IPS DF 19.7 (cell line): ENCODE measurements at regions not wholly inside any gene's neighbourhood (a gene's known extent, or its start where the extent isn't known, plus 50 kb on each side); places are given as distances from the start of the nearest gene placed in this dataset.
A peak's percentile ranks its signal among the peaks of the same experiment; 100 is the strongest.

Experiments
- DNase-seq: peaks from one replicate; pipeline ENCODE4 v3.0.0-alpha.2; 2013; ENCODE audit warnings: low read depth, low spot score

DNA sequence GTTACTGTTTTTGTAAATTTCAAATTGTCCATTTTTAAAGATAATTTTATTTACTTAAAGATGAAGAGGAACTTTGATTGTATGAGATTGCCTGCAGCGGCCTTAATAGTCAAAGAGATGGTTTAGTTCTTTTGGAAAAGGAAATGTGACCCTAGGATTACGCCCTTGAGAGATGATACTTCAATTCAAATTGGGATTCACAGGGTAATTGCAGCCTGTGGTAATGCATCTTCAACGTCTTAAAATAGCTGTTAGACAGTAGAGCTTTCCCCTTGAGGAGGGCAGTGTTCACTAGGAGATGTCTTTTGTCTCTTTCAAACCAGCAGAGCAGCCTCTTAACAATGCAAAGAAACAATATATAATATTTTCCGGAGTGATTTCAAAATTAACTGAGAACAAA is 127.1 kb downstream of the TAF11L14 start:
- no peak for DNase-seq

DNA sequence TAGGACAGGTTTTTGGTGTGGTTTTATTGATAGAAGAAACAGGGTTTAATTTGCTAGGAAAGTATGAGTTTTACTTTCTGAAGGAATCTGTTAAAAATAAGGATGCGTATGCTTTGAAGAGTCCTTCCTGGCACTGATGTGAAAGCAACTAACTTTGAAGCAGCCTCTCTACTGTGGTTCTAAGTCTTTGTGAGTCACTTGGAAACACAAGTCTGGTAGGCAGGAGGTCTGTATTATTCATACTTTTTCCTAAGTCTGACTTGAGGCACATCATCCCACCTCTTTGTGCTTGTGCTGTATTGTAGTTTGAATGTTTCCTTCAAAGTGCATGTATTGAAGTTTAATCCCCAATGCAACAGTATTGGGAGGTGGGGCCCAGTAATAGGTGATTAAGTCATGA is 129.0 kb downstream of the TAF11L14 start:
- no peak for DNase-seq

DNA sequence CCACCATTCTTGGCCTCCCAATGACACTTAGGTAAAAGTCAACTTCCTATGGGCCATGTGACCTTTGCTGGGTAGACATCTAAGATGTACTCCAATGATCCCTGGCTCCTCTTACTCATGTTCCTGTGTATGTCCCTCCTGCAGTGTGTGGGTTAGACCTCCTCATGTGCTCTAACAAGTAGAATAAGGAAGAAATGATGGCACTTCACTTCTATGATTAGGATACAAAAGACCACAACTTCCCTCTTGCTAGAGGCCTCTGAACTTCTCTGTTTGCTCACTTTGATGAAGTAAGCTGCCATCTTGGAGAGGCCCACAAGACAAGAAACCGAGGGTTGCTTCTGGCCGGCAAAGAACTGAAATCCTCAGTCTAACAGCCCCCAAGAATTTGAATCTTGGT is 131.8 kb downstream of the TAF11L14 start:
- DNase-seq: no peak

DNA sequence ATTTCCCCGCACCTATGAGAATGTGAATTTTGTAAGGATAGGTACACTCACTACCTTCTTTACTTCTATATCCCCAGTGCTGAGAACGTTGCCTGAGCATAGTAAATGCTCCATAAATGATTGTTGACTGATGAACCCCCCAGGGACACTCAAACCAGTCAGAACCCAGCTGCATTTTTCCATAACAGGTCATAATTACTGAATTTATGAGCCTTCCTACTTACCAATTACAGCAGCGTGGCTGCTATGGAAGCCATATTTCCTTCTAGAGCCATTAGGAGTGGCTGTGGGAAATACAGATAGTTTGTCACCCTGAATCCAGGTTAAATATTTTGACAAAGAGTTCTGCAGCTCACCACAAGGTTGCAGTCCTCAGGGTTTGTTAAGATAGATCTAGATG is 135.0 kb downstream of the TAF11L14 start:
- DNase-seq: no peak

DNA sequence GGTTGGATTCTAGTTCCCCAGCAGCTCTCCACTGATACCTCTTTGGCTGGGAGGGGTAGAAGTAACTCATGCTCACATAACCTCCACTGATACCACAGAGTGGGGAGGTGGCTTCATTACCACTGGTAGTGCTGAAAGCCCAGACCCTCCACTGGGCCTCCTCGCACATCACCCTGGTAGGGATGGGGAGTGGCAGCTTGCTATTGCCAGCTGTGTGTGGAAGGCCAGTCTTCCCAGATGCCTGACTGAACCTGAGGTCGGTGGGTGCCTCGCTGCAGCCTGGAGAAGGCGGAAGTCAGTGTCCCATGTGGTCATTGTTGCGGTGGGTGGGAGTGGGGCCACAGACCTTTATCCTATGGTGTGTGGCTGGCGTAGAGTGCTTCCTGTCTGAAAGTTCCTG is 138.0 kb downstream of the TAF11L14 start:
- no peak for DNase-seq

DNA sequence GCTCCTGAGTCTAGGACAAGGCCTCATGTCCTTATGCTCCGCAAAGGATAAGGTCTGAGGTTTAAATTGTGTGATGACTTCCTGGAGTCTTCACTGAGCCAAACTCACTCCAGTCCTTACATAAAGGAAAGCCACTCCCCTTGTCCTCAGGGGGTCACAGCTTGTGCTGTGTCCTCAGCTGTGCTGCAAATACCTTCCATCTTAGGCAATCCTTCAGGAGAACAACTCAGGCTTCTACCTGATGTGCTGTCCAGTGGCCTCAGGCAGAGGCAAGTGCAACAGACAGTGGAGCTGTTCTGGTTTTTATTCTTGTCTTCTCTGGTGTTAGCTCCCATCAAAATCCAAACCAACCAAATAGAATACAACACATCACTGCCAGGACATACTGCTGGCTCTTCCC is 151.5 kb downstream of the TAF11L14 start:
- peak; percentile 42 for DNase-seq

DNA sequence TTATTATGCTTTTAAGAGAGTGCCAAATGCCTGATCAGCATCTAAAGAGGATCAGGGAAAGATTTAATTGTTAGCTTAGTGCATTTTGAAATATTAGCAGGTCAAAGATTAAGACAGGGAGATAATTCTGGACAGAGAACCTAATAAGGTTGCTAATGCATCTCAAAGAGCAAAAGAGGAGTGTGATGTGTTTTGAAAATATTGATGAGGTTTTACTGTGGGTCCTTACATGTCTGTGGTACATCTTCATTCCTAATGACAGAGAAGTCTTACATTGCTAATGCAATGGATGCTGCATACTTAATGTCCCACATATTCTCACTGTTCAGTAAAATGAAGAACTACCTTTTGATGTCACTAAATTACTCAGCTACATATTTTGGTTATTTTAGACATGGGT is 154.1 kb downstream of the TAF11L14 start:
- no peak for DNase-seq

DNA sequence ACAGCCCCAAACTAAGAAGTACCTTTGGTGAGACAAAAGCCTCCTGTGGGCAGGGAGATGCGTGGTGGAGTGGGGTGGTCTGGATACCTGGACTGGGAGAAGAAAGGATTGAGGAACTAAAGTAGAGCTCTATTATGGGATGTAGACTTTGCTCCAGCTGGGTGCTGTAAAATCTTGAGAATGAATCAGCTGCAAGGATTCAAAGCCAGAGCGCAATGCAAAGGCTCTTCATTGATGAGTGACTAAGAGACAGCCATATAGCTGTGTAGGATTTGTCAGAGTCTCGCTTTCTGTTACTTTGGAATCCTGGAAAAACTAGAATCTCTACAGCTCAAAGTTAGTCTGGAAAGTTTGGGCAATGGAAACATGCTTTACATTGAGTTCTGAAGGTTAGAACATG is 159.9 kb downstream of the TAF11L14 start:
- no peak for DNase-seq

DNA sequence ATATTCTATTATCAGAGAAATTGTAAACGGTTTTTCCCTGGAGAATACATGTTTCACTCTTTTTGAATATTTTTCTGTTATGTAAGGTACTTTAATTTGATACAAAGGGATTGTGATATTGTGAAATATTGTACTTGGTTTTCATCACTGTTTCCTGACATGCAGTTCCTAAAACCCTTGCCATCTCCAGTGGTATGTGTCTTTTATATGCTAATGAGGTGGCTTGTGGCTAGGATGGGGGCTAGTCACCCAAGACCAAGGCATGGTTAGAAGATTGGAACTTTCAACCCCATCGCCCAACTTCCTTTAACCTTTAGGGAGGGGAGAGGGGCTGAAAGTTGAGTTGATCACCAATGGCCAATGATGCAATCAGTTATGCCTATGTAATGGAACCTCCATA is 160.6 kb downstream of the TAF11L14 start:
- DNase-seq: no peak

DNA sequence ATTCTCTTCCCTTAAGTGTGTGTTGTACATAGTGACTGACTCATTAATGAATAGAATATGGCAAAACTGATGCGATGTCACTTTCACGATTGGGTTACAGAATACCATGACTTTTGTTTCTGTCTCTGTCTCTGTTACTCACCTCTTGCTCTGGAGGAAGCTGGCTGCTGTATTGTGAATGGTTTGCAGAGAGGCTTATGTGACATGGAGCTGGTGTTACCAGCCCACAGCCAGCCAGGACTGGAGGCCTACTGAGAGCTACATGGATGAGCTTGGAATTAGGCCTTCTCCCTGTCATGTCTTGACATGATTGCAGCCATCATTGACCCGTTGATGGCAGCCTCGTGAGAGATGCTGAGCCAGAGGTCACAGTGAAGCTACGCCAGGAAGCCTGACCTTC is 161.9 kb downstream of the TAF11L14 start:
- no peak for DNase-seq

DNA sequence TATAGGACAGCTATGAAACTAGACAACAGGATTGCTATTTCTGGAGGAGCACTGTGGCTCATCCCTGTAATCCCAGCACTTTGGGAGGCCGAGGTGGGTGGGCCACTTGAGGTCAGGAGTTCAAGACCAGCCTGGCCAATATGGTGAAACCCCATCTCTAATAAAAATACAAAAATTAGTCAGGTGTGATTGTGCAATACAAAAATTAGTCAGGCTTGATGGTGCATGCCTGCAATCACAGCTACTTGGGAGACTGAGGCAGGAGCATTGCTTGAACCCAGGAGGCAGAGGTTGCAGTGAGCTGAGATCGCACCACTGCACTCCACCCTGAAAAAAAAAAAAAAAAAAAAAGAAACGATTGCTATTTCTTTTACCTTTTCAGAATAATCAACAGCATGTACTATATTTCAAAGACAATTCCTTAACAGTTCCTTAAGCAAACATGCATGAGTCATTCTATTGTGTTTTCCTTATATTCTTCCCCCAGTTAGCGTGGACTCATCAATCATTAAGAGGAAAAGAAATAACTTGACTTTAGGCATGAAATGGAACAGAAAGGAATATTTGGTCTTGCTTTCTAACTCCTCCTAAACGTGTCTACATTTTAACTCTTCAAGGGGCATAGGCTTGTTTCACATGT is 162.6 kb downstream of the TAF11L14 start:
- no peak for DNase-seq

DNA sequence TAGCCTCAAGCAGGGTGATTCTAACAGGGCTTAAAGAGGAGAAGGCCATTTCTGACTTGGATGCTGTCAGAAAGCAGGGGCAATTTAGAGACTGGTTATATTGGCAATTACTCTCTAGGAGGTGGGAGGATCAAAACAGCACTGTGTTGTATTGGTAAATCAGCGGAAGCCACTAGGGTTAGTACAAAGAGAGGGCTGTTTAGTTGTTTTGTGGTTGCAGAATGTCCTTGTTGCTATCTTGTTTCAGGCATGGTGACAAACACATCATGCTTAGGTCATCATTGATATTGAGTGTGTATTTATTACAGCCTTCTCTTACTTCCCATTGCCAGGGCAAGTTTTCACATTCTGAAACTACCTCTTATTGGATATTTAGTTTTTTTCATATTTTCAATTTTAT is 165.3 kb downstream of the TAF11L14 start:
- no peak for DNase-seq

DNA sequence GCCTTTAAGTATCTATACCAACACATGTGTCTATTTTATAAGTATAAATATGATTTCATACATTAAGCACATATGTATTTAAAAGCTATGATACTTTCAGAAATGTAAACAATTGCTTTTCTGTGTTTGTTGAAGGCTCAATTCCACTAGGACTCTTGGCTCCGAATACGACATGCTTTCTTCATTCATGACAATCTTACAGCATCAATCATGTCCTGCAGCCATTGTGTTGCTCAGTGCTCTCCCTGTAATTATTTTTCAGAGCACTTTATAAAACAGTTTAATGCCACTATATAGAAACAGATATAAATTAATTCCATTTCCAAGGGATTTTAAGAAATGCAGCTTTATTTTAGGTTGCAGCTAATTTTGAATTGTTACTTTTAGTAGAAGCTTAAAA is 167.3 kb downstream of the TAF11L14 start:
- no peak for DNase-seq

DNA sequence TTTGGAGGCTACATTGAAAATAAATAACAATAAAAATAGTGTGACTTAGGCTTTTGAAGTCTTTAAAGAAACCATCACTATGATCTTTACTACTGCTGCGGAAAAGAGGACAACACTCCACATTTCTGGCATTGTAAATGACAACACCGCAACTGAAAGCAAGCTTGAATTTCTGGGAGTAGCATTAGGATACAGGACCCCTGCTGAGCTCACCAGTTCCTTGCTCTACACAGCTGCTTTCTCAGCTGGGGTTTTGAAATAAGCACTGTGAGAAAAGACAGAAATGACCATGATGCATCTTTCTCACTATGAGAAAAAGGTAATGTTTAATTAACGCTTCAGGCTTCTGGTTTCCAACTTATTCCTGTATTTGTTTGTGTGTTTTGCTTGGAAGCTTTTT is 168.0 kb downstream of the TAF11L14 start:
- DNase-seq: no peak

DNA sequence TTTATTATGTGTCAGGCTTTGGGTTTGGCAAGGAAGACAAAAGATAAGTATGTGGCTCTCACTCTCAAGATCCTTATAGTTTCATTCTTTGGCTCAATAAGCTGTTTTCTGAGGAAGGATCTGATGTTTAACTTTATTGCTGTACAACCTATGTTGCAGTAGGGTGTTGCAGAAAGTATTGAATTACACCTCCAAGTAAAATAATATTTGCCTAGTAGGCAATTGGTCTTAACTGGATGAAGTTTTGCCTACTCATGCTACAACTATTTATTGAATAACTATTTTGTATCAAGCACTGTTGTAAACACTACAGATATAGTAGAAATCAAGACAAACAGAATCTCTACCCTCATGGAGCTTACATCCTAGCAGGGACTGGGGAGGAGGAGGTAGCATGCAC is 169.7 kb downstream of the TAF11L14 start:
- DNase-seq: no peak

DNA sequence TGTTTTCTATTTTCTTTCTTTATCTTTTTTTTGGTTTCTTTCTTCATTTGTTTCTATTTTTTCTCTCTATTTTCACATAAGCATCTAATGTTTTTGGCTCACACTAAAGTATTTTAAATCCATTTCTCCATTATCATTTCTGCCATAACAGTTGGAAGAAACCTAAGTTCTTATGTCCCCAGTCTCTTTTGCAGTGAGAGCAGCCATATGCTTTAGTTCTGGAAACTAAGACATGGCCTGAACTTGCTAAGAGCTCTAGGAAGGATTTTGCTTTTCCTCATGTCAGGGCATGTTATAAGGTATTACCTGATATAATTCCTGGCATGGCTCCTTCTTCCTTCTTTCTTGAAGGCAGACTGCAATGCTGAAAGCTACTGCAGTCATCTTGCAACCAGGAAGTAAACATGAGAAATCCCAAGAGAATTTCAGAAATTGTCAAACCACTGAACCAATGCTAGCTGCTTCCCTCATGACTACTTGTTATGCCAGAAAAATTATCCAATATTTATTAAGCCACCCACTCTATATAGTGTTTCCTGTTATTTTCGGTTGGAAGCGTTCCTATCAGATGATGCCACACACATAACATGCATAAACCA is 171.1 kb downstream of the TAF11L14 start:
- no peak for DNase-seq

DNA sequence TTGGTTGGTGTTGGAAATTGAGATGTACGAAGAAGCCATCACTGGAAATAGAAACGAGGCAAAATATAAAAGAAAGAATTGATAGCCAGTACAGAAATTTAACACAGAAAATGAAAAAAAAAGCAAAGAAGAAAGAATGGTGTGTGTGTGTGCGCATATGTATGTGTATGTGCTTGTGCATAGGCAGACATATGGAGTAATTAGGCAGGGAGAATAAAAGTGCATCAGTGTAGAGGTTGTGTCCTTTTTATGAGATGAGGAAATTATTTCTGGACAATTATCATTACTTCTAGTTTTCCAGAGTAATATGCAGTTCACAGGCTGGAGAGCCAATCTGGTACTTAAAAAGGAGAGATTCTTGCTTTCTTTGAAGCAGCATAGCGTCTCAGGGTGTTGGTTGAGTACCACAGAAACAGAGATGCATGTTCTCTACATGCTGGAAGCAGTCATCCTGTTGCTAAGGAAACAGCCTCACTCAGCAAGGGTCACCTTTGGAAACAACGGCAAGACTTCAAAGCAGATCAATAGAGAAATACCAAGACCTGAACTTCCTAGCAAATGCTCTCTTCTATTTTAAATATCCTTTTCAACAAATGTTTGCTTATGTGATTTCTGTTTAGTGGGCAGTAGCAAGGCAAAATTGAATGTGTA is 172.7 kb downstream of the TAF11L14 start:
- no peak for DNase-seq

DNA sequence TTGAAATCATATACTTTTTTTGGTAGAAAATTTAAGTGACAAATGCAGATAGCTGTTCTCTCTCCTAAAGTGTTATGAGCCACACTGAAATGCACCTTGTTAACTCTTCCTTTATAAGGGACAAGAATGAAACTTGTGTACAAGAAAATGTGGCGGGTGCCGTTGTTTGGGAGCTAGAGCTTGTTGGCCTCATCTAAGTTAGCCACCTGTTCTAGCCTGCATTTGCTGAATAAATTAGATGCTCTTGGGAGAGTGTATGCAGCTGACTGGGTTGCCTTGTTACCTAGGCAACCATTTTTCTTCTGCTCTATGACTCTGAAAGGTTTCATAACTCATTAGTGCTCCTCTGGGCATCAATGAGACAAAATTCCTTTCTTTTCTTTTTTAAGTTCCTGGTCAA is 174.3 kb downstream of the TAF11L14 start:
- DNase-seq: no peak

DNA sequence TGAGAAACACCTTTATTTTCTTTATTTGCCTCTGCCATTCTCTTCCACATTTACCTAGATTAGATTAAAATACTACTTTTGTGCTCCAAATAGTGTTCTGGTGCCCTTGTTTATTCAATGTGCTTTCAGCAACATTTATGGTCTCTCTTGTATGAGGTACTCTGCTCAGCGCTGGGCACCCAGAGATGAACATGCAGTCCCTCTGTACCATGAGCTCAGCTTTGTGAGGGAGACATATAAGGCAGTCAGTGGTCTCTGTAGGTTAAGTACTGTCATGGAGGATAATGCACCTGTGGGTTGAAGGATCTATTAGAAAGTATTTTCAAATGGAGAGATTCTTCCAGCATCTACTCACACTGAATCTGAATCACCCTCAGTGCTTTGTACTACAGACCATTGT is 176.5 kb downstream of the TAF11L14 start:
- no peak for DNase-seq

DNA sequence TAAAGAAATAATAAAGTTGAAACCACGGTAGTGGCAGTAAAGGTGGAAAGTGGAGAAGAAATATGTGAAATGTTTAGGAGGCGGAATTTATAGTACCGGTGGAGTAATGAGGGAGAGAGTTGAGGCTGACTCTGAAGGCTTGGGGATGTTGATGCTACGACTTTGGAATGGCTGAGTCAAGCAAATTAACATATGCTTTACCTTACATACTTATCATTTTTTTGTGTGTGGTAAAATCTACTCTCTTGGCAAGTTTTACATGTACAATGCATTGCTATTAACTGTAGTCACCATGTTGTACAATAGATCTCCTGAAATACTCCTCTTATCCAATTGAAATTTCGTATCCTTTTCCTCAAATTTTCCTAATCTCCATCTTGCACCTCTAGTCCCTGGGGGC is 179.0 kb downstream of the TAF11L14 start:
- DNase-seq: no peak

DNA sequence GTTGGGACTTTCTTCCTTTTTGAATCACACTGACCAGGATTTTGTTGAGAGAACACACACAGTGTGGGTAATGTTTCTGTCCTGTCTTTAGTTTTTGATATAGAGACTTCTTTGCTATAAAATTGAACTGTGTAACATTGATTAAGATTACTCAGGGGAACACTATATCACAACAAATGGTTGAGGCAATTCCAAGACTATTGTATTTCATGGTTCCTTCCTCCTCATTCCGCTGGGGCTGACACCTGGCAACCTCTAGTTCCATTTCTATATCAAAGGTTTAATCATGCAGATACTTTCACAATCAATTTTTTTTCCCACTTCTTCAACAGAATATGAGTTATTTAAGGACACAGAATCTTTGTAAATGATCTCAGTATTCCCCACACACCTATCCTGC is 182.2 kb downstream of the TAF11L14 start:
- no peak for DNase-seq

DNA sequence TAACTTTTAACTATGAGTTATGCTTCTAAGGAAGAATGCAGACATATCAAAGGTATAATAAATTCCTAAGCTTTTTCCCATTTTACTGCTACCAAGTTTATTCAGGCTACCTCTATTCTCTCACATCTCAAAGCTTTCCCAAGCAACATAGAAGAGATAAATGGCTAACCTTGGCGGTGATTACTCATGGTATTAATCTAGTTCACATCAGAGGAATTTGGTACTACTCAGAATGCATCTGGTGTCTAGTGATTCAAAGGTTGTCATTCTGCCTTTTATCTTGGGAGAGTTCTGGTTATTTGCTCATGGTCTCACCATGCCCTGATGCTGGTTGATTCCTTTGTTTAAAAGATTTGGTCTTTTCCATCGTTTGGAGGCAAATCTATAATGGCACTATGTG is 182.7 kb downstream of the TAF11L14 start:
- DNase-seq: no peak

DNA sequence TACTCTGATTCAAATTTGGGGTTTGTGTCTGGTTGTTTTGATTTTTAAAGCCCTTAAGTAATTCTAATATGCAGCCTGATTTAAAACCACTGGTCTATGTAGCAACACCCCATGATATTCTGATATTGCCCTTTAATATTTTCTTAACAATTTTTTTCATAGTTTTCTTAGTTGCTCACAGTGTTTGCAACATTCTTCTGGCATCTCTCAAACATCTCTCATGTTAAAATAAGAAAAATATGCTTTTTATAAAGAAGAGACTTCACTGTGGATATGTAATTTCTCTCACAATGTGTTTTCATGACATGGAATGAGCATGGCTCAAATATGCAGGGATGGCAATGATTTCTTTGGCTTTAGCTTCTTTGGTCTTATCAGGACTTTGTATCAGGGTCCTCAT is 183.7 kb downstream of the TAF11L14 start:
- no peak for DNase-seq

DNA sequence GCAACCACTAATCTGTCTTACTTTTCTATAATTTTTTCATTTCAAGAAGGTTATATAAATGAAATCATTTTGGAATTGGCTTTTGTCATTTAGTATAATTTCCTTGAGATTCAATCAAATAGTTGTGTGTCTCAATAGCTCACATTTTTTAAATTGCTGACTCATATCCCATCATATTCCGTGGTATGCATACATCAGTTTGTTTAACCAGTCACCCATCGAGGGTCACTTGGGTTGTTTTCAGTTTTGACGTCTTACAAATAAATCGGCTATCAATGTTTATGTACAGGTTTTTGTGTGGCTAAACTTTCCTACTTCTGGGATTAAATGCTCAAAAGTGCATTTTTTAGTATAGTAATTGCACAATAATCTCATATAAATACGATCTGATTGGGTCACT is 185.5 kb downstream of the TAF11L14 start:
- DNase-seq: no peak
